Astrocyte of the cerebellum (primary cell): ENCODE measurements at regions not wholly inside any gene's neighbourhood (a gene's known extent, or its start where the extent isn't known, plus 50 kb on each side); places are given as distances from the start of the nearest gene placed in this dataset.

ENCODE experiments used
- DNase-seq: peaks from one replicate; pipeline ENCODE4 v3.0.0-alpha.2; 2011; ENCODE audit warnings: low read depth
- H3K4me3 ChIP-seq: 2 replicates; pipeline ENCODE4 v1.5.1; 2011; ENCODE audit warnings: mild to moderate bottlenecking, low read depth, low read length, moderate library complexity
- in situ Hi-C: cut with HindIII; loops from 2 replicates; pipeline ENCODE4 v1.10.0; 2017; ENCODE audit warnings: low sequenced_read_pairs
- TF ChIP-seq, protein P1 (sequence below): IDR thresholded peaks from 2 replicates; pipeline ENCODE4 v1.5.1; 2012; ENCODE audit warnings: low read length, low read depth, moderate library complexity, mild to moderate bottlenecking; ENCODE audit errors: missing control alignments

DNA sequence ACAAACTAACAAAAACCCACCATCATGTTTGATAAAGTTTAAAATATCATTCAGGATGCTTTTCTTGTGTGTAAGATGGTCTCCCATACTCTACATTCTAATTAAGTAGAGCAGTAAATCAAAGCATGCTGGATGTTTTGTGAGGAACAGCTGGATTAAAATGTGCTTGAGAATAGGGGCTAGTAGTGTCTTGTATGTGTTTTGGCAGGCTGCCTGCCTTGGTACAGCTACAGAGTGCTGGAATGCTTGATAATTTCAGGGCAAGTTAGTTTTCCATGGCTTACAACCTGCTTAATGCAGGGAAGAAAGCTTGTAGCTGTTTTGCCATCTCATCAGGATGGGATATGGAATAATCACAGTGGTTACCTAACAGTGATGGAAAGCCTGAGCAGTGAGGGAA is 636.6 kb upstream of the MMS22L start:
- no peak overlapping the region for H3K4me3 ChIP-seq
- TF ChIP-seq, protein P1, sequence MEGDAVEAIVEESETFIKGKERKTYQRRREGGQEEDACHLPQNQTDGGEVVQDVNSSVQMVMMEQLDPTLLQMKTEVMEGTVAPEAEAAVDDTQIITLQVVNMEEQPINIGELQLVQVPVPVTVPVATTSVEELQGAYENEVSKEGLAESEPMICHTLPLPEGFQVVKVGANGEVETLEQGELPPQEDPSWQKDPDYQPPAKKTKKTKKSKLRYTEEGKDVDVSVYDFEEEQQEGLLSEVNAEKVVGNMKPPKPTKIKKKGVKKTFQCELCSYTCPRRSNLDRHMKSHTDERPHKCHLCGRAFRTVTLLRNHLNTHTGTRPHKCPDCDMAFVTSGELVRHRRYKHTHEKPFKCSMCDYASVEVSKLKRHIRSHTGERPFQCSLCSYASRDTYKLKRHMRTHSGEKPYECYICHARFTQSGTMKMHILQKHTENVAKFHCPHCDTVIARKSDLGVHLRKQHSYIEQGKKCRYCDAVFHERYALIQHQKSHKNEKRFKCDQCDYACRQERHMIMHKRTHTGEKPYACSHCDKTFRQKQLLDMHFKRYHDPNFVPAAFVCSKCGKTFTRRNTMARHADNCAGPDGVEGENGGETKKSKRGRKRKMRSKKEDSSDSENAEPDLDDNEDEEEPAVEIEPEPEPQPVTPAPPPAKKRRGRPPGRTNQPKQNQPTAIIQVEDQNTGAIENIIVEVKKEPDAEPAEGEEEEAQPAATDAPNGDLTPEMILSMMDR: no peak
- in situ Hi-C loops: no loop called here
- no peak for DNase-seq

DNA sequence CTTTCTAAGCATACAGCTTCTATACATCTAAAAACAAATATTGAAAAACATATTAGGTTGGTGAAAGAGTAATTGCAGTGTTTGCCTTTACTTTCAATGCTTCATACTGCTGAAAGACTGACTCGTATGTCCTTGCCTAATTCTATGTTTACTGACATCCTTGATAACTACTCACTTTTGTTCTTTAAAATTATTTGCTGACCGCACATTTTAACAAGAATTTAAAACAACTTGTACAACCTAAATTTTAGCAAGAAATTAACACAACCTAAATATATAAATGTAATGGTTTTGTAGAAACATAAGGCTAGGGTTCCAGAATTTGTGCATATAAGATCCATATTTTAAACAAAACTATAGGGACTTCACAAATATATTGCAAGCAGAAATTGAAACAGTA is 640.2 kb upstream of the MMS22L start:
- TF ChIP-seq, protein P1: no peak
- DNase-seq: no peak
- no peak overlapping the region for H3K4me3 ChIP-seq
- in situ Hi-C loops: no loop called here

DNA sequence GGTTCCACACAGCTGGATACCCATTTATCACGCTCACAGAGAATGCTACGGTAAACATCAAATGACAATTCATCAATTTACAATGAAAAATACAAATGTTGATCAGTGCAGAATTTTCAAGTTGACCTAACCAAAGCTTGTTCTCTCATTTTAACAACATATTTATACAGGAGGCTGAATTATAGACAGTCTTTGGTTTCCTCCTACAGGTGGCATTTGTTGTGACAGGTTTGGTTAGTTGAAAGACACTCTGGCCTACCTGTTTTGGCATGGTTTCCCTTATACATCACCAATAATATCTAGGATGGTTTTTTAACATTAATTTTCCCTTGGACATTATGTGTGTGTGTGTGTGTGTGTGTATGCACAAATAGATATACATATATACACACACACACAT is 642.5 kb upstream of the MMS22L start:
- no peak for DNase-seq
- no peak overlapping the region for H3K4me3 ChIP-seq
- TF ChIP-seq, protein P1: no peak
- in situ Hi-C loops: no loop called here

DNA sequence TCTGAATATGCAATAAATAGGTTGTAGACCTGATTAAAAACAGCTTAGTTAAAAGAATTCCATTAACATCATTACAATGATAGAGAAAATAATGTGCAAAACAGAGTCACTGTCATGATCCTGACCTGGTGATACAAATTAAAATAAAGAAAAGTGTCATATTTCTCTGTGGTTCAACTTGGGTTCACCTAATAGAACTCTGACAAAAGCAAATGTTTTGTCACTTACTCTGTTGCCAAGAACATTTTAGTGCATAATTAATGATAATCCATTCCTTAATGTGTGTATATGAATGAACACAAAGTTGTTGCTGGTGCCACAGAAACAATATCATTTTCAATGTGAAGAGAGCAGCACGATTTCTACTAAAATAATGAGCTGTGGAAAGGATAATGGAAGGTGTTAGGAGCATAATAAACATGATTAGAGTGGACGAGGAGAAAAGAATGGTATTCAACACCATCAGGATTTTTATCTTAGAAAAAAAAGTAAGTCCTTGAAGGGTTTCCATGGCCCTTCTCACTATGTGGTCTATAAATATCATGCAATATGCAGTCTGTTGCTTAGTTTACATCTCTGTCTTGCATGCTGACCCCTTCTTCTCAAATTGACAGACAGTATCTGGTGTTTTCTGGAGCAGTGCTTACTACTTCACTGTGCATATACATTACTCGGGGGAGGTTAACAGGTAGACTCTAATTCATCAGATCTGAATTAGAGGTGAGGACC is 656.6 kb upstream of the MMS22L start:
- TF ChIP-seq, protein P1: no peak
- in situ Hi-C loops: no loop called here

DNA sequence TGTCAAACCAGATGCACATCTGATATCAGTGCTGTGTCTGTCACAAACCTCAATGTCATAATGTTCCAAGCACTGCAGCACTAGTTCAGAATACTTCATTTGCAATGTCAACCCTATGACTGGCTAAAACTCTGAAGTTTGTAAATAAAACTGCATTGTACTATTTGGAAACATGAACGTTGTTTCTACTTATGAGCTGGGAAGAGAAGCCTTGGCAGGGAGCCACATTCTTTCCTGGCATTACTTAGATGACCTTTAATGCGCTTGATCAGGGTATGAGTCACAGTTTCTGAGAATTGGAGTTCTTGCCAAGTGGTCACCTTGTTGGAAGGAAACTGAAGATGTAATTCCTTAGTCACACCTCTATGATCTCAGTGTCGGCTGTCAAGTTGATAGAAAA is 664.8 kb upstream of the MMS22L start:
- H3K4me3 ChIP-seq: no peak overlapping the region
- TF ChIP-seq, protein P1: no peak
- in situ Hi-C loops: no loop called here
- peak; percentile 95 for DNase-seq

More for the DNA sequence above, 656.6 kb upstream of the MMS22L start:
- no peak overlapping the region for H3K4me3 ChIP-seq
- DNase-seq: no peak

DNA sequence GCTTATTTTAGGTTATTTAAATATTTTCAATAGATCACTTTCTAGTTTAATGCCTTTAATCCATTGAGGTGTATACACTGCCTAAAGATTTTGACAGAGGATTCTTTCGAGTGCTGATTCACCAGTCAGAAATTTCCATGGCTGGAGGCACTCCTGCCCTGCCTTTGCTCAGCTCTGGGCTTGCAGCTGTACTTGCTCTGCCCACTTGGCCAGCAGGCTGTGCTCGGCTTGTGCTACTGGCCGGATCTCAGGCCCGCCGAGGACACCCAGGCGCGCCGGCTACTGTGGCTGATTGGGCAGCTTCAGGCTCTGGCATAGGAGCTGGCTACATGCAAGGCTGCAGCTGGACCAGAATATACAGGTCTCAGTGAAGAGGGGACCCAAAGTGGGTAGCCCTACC is 675.1 kb upstream of the MMS22L start:
- in situ Hi-C loops: no loop called here
- TF ChIP-seq, protein P1: no peak

More for the DNA sequence above, 675.1 kb upstream of the MMS22L start:
- no peak overlapping the region for H3K4me3 ChIP-seq
- DNase-seq: no peak
